Chondrocyte (in vitro differentiated cells): ENCODE measurements at regions not wholly inside any gene's neighbourhood (a gene's known extent, or its start where the extent isn't known, plus 50 kb on each side); places are given as distances from the start of the nearest gene placed in this dataset.

Experiments used
- DNase-seq: peaks from one replicate; pipeline ENCODE4 v3.0.0; 2021; ENCODE audit warnings: mixed read lengths, low spot score
- H3K27ac Mint-ChIP-seq: one replicate; pipeline ENCODE4 v1.8.0; 2021; ENCODE audit warnings: mild to moderate bottlenecking, moderate library complexity, mixed read lengths; ENCODE audit not compliant: unreplicated experiment
- H3K27me3 Mint-ChIP-seq: 2 replicates; pipeline ENCODE4 v1.8.0; 2021; ENCODE audit warnings: low read depth, mixed read lengths
- H3K36me3 Mint-ChIP-seq: 2 replicates; pipeline ENCODE4 v1.8.0; 2021; ENCODE audit warnings: low read depth, mixed read lengths
- H3K4me1 Mint-ChIP-seq: 2 replicates; pipeline ENCODE4 v1.8.0; 2021; ENCODE audit warnings: low read depth, mild to moderate bottlenecking, mixed read lengths
- H3K4me3 Mint-ChIP-seq: one replicate; pipeline ENCODE4 v1.8.0; 2021; ENCODE audit warnings: mild to moderate bottlenecking, moderate library complexity, mixed read lengths; ENCODE audit not compliant: unreplicated experiment
- H3K9me3 Mint-ChIP-seq: 2 replicates; pipeline ENCODE4 v1.8.0; 2021; ENCODE audit warnings: low read depth, mixed read lengths
- CTCF ChIP-seq: fragments of 200-600 bp; sonication (generic); IDR thresholded peaks from 2 replicates; pipeline ENCODE4 v1.5.0; 2021; ENCODE audit warnings: antibody characterized with exemption, mild to moderate bottlenecking, moderate library complexity

- Mint-ChIP-seq H3K36me3 (peaks cover 19% of the 10 kb centered on the region), H3K27me3 (peaks cover 6% of the 10 kb centered on the region), H3K9me3 (peaks cover 30% of the 10 kb centered on the region), H3K27ac (no peak overlapping the region), H3K4me3 (no peak overlapping the region), H3K4me1 (no peaks in the 10 kb centered on the region)
- no peak for DNase-seq
- no peak for TF ChIP-seq CTCF
Measured at GRCh38 chr7:92956575-92956974, 120.2 kb upstream of the CDK6 start.

GRCh38 chr7:92955081-92955480 is 118.7 kb upstream of the CDK6 start:
- no peak for TF ChIP-seq CTCF
- peaks cover 28% of the 10 kb centered on the region for H3K9me3 Mint-ChIP-seq
- no peak overlapping the region for H3K27ac Mint-ChIP-seq
- peaks cover 16% of the 10 kb centered on the region for H3K36me3 Mint-ChIP-seq
- H3K27me3 Mint-ChIP-seq = peaks cover 6% of the 10 kb centered on the region
- H3K4me1 Mint-ChIP-seq = no peaks in the 10 kb centered on the region
- no peak for DNase-seq
- H3K4me3 Mint-ChIP-seq = no peak overlapping the region

DNA sequence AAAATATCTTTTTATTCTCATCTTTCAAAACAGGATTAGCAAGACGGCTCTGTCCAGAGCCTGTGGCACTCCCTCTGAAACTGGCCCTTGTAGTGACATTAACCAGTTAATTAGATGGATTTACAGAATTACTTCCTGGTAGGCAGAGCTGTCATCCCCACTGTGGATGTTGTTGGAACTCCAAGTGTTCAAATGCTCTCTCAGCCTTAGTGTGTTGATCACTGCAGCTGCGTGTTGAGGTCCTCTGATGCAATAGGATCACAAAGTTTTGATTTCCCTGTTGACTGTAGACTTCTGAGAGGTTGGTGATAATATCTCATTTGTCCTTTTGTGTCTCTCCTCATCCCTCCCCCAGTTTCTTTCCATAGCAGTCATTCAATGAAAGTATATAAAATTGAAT is 117.3 kb upstream of the CDK6 start:
- DNase-seq = no peak
- no peak overlapping the region for H3K4me3 Mint-ChIP-seq
- H3K9me3 Mint-ChIP-seq = peaks cover 21% of the 10 kb centered on the region
- H3K4me1 Mint-ChIP-seq = no peaks in the 10 kb centered on the region
- H3K27ac Mint-ChIP-seq = no peak overlapping the region
- no peak for TF ChIP-seq CTCF
- peaks cover 6% of the 10 kb centered on the region for H3K27me3 Mint-ChIP-seq
- peaks cover 15% of the 10 kb centered on the region for H3K36me3 Mint-ChIP-seq

GRCh38 chr7:92949748-92950147 is 113.4 kb upstream of the CDK6 start:
- Mint-ChIP-seq H3K27ac (no peak overlapping the region), H3K36me3 (no peaks in the 10 kb centered on the region), H3K9me3 (peaks cover 4% of the 10 kb centered on the region), H3K4me1 (no peaks in the 10 kb centered on the region), H3K27me3 (no peaks in the 10 kb centered on the region), H3K4me3 (no peak overlapping the region)
- no peak for DNase-seq
- no peak for TF ChIP-seq CTCF

DNA sequence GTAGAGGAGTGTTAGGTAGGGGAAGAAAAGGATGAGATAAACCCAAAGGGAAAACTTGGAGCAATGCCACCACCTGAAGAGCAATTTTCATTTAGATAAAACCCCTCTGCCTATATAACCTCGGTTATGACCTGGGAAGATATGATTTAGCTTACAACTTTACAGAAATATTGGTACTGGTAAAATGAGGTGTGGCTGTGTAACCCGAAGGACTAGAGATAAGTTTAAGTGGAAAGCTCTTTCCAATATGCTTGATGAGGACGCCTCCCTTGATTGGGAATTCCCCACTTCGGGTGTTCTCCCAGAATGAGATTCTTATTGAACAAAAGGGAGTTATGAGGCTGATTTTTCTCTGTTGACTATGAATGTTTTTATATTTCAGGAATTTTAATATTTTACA is 109.5 kb upstream of the CDK6 start:
- Mint-ChIP-seq H3K9me3 (peaks cover 15% of the 10 kb centered on the region), H3K36me3 (peaks cover 5% of the 10 kb centered on the region), H3K4me1 (no peaks in the 10 kb centered on the region), H3K4me3 (no peak overlapping the region), H3K27me3 (no peaks in the 10 kb centered on the region), H3K27ac (no peak overlapping the region)
- no peak for TF ChIP-seq CTCF
- DNase-seq = no peak
